NCI-H345 treated with DMSO at 0.1 percent for 48 hours (cell line): ENCODE measurements at regions not wholly inside any gene's neighbourhood (a gene's known extent, or its start where the extent isn't known, plus 50 kb on each side); places are given as distances from the start of the nearest gene placed in this dataset.

ENCODE experiments used
- DNase-seq: peaks from one replicate; lab custom pipeline; 2025; ENCODE audit not compliant: unreplicated experiment; lab: John Stamatoyannopoulos, UW

GRCh38 chr11:45556851-45557707 is 108.3 kb downstream of the CHST1 start:
- DNase-seq, result no peak

GRCh38 chr11:45554230-45554967 is 111.0 kb downstream of the CHST1 start:
- no peak for DNase-seq

DNA sequence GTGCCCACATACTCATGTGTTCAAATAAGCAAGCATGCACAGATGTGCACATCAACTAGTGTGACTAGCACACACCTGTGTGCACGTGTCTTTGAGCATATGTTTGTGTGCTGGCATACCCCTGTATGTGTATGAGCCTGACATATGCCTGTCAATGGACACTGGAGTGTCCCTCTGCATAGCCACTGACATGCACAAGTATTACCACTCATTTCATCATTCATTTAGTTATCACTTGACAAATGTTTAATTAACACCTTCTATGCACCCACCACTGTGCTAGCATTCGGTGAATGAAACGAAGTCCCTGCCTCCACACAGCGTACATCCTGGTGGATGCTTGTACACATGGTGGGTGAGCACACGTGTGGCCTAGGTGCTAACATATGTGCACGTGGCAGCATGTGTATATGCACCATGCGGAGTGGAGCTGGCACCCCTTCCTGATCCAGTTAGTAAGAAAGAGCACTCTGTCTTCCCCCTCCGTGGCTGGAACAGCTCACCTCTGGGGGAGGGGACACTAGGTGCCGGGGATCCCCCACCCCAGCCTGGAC is 112.0 kb downstream of the CHST1 start:
- DNase-seq, result no peak

DNA sequence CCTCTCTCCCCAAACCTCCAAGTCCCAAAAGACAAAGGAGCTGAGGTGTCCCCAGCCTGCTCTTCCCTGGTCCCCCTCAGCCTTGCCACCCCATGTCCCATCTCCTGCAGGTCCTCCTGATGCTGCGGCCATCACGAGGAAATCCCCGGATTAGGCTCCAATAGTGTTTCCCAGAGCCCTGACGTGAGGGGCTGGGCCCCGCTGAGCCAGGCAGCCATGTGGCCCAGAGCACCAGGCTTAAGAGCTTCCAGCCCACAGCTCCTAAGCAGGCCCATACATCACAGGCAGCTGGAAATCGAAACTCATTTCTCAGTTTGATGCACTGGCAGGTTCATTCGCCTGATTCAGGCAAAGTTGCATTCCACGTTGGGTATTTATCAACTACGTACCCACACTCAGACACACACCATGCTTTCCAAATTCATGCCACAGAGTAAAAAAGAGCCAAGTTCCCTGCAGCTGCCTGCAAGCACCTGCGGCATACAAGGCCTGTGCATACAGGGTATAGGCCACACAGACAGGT is 114.2 kb downstream of the CHST1 start:
- no peak for DNase-seq

DNA sequence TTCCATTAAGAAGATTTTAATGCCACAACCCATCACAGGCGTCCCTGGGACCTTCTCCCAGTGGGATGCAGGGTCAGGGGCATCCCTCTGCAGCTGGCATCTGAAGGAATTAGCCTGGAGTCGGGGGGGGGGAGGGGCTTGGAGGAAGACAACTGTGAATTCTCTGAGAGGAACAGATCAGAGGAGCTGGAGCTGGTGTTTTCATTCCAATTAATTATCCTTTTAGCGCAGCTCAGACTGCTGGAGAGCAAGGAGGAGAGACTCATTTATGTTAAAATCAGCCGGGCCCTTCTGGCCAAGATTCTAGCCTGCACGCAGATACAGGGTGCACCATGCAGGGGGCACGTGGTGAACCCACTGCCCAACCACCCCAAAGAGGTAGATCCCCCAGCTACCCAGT is 116.2 kb downstream of the CHST1 start:
- DNase-seq, result no peak

- no peak for DNase-seq
Observed at GRCh38 chr11:45546366-45546765, 119.1 kb downstream of the CHST1 start.

DNA sequence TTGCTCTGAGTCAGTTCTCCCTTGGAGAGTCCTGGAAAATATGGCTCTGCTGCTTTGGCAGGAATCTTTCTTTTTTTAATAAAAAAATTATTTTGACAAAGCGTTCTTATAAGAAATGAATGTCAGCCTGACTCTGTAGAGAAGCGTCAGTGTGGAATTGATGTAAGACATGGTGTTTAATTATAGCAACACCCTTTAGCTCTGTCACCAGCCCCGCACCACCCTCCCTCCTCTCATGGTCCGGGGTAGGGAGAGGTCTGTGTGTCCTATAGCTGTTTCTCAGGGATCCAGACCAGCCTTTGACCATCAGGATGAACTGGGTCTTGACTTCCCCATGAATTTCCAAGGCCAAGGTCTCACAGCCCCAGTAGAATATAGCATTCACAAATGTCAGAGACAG is 120.6 kb downstream of the CHST1 start:
- DNase-seq, result no peak

GRCh38 chr11:45543808-45544422 is 121.5 kb downstream of the CHST1 start:
- no peak for DNase-seq

DNA sequence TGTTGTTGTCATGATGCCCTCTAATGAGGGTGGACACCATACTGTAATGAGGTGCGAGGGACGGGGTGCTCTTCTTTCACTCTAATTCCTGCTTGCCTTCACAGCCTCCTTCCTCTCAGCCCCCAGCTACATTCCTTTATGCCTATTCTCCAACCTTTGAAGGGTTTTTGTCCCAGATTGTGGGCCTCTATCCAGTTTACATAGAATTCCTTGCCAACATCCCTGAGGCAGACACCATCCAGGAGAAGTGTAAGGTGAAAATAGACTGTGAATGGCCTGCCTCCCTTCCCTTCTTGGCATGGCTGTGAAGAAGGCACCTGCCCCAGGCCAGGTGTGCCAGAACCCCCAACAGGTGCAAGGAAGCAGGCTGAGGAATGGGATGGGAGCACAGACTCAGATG is 122.3 kb downstream of the CHST1 start:
- no peak for DNase-seq

- DNase-seq, result no peak
Observed at GRCh38 chr11:45541693-45542434, 123.6 kb downstream of the CHST1 start.

DNA sequence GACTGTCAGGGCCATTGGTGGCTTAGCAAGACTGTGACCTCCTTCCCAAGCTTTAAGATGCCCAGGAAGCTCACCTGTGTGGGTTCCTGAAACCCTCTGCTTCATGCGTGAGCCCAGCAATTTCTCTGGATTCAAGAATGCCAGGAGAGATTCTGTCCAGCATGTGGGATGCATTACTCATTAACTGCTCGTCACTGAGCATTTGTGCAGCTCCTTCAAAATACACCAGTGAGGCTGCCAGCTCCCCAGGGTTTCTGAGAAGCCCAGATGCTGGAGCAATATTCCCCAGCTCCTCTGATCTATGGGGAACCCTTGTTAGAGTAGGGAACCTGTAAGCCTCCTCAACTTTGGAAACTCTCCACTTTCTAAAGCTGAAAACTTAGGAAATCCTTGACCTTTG is 126.5 kb downstream of the CHST1 start:
- no peak for DNase-seq

DNA sequence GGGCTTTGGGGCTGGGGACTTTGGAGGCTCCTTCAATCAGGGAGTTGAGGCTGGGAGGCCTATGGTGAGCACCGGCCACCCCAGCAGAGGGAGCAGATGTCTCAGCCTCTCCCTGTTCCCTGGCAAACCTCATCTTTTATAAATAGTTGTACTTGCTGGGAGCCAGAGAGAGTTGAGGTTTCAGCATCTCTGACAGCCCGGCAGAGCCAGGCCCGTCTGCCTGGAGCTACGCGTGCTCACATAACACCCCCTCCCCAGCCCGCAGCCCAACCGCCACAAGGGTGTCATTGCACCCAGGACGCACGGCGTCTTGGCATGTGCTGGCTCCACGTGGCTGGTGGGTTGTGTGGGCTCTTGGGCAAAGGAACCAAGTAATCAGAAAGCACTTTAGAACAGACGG is 127.1 kb downstream of the CHST1 start:
- DNase-seq, result no peak

DNA sequence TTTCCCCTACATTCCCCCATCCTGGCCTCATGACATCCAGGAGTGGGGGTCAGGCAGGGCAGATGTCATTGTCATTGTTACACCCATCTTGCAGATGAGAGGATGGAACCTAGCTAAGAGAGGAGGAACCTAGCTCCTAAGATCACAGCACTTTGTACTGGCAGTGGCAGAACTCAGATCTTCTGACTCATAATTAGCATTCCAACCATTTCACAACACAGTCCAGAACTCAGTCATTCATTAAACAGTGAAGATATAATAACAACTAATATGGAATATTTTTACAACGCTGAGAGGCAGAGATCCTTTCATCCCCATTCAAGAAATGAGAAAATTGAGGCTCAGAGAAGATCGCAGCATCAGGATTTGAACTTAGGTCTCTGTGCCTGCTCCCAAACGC is 127.8 kb downstream of the CHST1 start:
- DNase-seq, result no peak

- no peak for DNase-seq
Observed at GRCh38 chr11:45535033-45535432, 130.4 kb downstream of the CHST1 start.

DNA sequence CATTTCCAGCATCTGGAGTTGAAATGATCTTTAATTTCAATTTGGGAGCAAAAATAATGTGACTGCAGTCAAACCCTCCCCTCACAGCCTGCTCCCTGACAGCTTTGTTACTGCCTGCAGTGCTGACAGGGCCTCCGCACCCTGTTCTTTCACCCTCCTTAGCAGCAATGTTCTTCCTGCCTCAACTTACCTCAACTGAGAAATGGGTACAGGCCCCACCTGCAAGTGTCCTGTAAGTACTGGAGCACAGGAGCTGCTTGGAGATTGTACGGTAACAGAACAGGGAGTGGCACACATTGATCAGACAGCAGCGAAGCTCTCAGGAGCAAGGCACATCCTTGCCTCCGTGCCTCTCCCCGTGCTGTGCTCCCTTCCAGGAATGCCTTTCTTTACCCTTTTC is 131.3 kb downstream of the CHST1 start:
- no peak for DNase-seq

DNA sequence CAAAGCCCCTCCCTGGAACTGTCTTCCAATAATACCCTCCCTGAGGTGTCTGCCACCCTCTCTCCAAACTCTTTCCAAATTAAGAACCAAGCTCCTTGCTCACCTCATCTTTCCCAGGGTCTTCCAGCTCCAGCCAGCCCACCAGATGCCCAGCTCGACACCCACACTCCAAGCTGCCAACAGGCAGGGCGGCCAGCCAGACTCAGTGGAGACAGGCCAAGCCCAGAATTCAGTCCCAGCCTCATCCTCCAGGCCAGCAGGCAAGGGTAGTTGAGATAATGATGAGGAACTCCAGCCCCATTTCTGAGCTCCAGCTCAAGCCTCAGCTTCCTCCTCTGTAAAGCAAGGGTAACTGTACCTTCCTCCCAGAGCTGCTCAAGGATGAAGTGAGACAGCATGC is 132.9 kb downstream of the CHST1 start:
- DNase-seq, result no peak

GRCh38 chr11:45530776-45531175 is 134.6 kb downstream of the CHST1 start:
- no peak for DNase-seq

DNA sequence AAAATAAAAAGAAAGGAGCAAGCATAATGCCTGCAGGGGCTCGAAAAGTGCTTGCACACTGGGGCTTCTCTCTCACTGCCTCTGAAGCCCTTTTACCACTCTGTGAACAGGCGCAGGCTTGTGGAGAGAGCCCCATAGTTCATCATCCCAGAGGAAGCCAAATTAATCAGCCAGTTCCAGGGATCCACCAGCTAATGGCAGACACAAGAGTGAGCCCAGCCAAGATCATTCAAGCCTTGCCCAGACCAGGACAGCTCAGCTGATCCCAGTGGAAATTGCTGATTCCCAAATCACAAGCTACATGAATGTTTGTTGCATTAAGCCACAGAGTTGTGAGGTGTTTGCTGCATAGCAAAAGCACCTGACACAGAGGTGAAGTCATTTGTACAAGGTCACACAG is 135.3 kb downstream of the CHST1 start:
- DNase-seq, result no peak

DNA sequence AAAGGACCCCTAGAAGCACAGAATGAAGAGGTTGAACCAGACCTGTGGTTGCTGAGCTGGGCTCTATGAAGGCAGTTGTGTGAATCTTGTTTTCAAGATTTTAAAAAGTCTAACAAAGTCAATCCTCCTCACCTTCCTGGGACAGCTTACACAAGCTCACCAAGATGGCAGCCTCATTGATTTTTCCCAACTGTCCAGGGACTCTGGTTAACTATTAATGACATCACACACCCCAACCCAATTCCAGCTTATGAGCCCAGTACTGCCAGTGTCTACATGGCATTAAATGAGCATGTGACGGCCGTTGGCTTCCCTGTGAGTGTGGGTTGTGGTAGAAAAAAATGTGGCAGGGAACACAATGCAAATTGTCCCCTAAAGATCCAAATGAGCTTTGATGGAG is 137.0 kb downstream of the CHST1 start:
- DNase-seq, result no peak

GRCh38 chr11:45527898-45528297 is 137.5 kb downstream of the CHST1 start:
- DNase-seq, result no peak

- no peak for DNase-seq
Observed at GRCh38 chr11:45525393-45525792, 140.0 kb downstream of the CHST1 start.
